Tibial nerve (tissue), 4 donors: ENCODE measurements at regions not wholly inside any gene's neighbourhood (a gene's known extent, or its start where the extent isn't known, plus 50 kb on each side); places are given as distances from the start of the nearest gene placed in this dataset.

Experiments
- DNase-seq, 2 donors: peaks; one replicate each; pipeline ENCODE4 v3.0.0-alpha.2; 2019; ENCODE audit warnings: low spot score in 2 of 2
- H3K27ac ChIP-seq, 4 donors: fragments of 200-600 bp; sonication (generic) in 3 of 4; one replicate each; pipeline ENCODE4 v1.5.1; 2017 to 2019; ENCODE audit warnings: mild to moderate bottlenecking in 1 of 4
- H3K27me3 ChIP-seq, 2 donors: fragments of 200-600 bp; sonication (generic) in 1 of 2; one replicate each; pipeline versions ENCODE4 v1.5.1 to v1.6.0; 2017 to 2019
- H3K36me3 ChIP-seq, 3 donors: fragments of 200-600 bp; sonication (generic); one replicate each; pipeline ENCODE4 v1.5.1; 2018 to 2019
- H3K4me1 ChIP-seq, 4 donors: fragments of 200-600 bp; sonication (generic) in 3 of 4; one replicate each; pipeline ENCODE4 v1.5.1; 2017 to 2019
- H3K4me3 ChIP-seq, 4 donors: fragments of 200-600 bp; sonication (generic) in 3 of 4; one replicate each; pipeline ENCODE4 v1.5.1; 2017 to 2019; ENCODE audit warnings: mild to moderate bottlenecking in 1 of 4, moderate library complexity in 1 of 4
- H3K9me3 ChIP-seq, 4 donors: fragments of 200-600 bp; sonication (generic) in 3 of 4; one replicate each; pipeline ENCODE4 v1.5.1; 2017 to 2019
- EP300 ChIP-seq, 2 donors: sonication (generic); formaldehyde crosslinking; IDR thresholded peaks; one replicate each; pipeline ENCODE4 v1.6.1; 2017; ENCODE audit warnings: antibody characterized with exemption in 2 of 2, mild to moderate bottlenecking in 1 of 2
- POLR2A ChIP-seq, 2 donors: fragments of 450-650 bp; IDR thresholded peaks; one replicate each; pipeline ENCODE4 v1.6.1; 2017; ENCODE audit warnings: antibody characterized with exemption in 2 of 2, mild to moderate bottlenecking in 2 of 2, moderate library complexity in 2 of 2
- WGBS, 2 donors: methylation state at CpG; one replicate each; pipeline ENCODE4 v1.1.5; 2018; 5-methylcytosine and 5-hydroxymethylcytosine counted together
- TF ChIP-seq, protein P1 (sequence below), 5 experiments: fragments of 200-600 bp in 3 of 5; fragments of 450-650 bp in 2 of 5; sonication (generic) in 3 of 5; IDR thresholded peaks; one replicate each; pipeline ENCODE4 v1.5.1; 2016 to 2019; ENCODE audit warnings: antibody characterized with exemption in 5 of 5, mild to moderate bottlenecking in 3 of 5, moderate library complexity in 2 of 5

- H3K27me3 ChIP-seq = no peaks in the 10 kb centered on the region
- H3K9me3 ChIP-seq = no peaks in the 10 kb centered on the region
- H3K36me3 ChIP-seq = no peaks in the 10 kb centered on the region
- TF ChIP-seq POLR2A (IDR thresholded peaks at IDR 0.05) = no peak
- TF ChIP-seq EP300 (IDR thresholded peaks at IDR 0.05) = peak in 1 of 2 donors; percentile 36
- TF ChIP-seq, protein P1, sequence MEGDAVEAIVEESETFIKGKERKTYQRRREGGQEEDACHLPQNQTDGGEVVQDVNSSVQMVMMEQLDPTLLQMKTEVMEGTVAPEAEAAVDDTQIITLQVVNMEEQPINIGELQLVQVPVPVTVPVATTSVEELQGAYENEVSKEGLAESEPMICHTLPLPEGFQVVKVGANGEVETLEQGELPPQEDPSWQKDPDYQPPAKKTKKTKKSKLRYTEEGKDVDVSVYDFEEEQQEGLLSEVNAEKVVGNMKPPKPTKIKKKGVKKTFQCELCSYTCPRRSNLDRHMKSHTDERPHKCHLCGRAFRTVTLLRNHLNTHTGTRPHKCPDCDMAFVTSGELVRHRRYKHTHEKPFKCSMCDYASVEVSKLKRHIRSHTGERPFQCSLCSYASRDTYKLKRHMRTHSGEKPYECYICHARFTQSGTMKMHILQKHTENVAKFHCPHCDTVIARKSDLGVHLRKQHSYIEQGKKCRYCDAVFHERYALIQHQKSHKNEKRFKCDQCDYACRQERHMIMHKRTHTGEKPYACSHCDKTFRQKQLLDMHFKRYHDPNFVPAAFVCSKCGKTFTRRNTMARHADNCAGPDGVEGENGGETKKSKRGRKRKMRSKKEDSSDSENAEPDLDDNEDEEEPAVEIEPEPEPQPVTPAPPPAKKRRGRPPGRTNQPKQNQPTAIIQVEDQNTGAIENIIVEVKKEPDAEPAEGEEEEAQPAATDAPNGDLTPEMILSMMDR (IDR thresholded peaks at IDR 0.05) = no peak
- H3K4me3 ChIP-seq = no peak overlapping the region
- no peak overlapping the region for H3K27ac ChIP-seq
- WGBS, 2 donors = 58 to 62% methylated on average over 4 of the region's 4 CpGs
- peaks cover 0 to 43% (median 12%) of the 10 kb centered on the region in 4 donors for H3K4me1 ChIP-seq
- DNase-seq = peak in 1 of 2 donors; percentile 24
Measured at GRCh38 chr15:62483814-62484213, 318.7 kb upstream of the C2CD4B start.

GRCh38 chr15:62485170-62485720 lies 320.2 kb upstream of the C2CD4B start:
- no peaks in the 10 kb centered on the region for H3K36me3 ChIP-seq
- TF ChIP-seq, protein P1 (IDR thresholded peaks at IDR 0.05) = no peak
- TF ChIP-seq POLR2A (IDR thresholded peaks at IDR 0.05) (no peak), EP300 (IDR thresholded peaks at IDR 0.05) (no peak)

GRCh38 chr15:62486041-62486440 lies 321.0 kb upstream of the C2CD4B start:
- Histone ChIP-seq H3K4me3 (no peak overlapping the region), H3K36me3 (no peaks in the 10 kb centered on the region), H3K4me1 (peaks cover 0 to 45% (median 12%) of the 10 kb centered on the region in 4 donors), H3K9me3 (no peaks in the 10 kb centered on the region), H3K27me3 (no peaks in the 10 kb centered on the region), H3K27ac (no peak overlapping the region)
- WGBS, 2 donors = 60 to 68% methylated on average over 1 of the region's 1 CpG
- DNase-seq = no peak
- TF ChIP-seq, protein P1 (IDR thresholded peaks at IDR 0.05) = no peak
- TF ChIP-seq POLR2A (IDR thresholded peaks at IDR 0.05) (no peak), EP300 (IDR thresholded peaks at IDR 0.05) (no peak)

More at GRCh38 chr15:62485170-62485720, 320.2 kb upstream of the C2CD4B start:
- Histone ChIP-seq H3K27ac (no peak overlapping the region), H3K9me3 (no peaks in the 10 kb centered on the region), H3K4me3 (no peak overlapping the region), H3K4me1 (peaks cover 0 to 45% (median 12%) of the 10 kb centered on the region in 4 donors), H3K27me3 (no peaks in the 10 kb centered on the region)
- WGBS, 2 donors = 81 to 89% methylated on average over 6 of the region's 6 CpGs
- DNase-seq = no peak

GRCh38 chr15:62488387-62488786 lies 323.3 kb upstream of the C2CD4B start:
- Histone ChIP-seq H3K27ac (no peak overlapping the region), H3K9me3 (no peaks in the 10 kb centered on the region), H3K4me1 (peaks cover 0 to 37% (median 9%) of the 10 kb centered on the region in 4 donors), H3K36me3 (no peaks in the 10 kb centered on the region), H3K27me3 (no peaks in the 10 kb centered on the region), H3K4me3 (no peak overlapping the region)
- 39 to 56% methylated on average over 1 of the region's 1 CpG for WGBS, 2 donors
- DNase-seq = no peak
- no peak for TF ChIP-seq EP300 (IDR thresholded peaks at IDR 0.05)
- no peak for TF ChIP-seq POLR2A (IDR thresholded peaks at IDR 0.05)
- TF ChIP-seq, protein P1 (IDR thresholded peaks at IDR 0.05) = no peak

DNA sequence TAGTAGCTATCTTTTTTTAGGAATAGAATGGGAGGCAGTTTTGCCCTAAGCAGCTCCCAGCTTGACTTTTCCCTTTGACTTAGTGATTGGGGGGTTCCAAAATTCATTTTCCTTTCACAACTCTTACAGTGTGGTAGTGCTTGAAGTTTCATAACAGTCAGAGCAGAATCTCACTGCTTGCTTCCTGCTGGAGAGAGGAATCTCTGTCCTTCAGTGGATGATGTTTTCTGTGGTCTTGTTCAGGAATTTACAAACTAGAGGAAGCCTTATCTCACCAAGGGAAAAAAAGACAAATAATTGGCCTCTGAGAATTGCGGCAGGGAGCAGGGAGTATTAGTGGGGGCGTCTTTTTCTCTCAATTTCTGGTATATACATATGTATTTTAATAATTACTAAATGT lies 326.6 kb upstream of the C2CD4B start:
- Histone ChIP-seq H3K27me3 (no peaks in the 10 kb centered on the region), H3K9me3 (no peaks in the 10 kb centered on the region), H3K4me1 (peaks cover 0 to 42% (median 3%) of the 10 kb centered on the region in 4 donors), H3K36me3 (no peaks in the 10 kb centered on the region), H3K27ac (no peak overlapping the region), H3K4me3 (no peak overlapping the region)
- WGBS, 2 donors = 61 to 74% methylated on average over 2 of the region's 2 CpGs
- TF ChIP-seq EP300 (IDR thresholded peaks at IDR 0.05) (no peak), POLR2A (IDR thresholded peaks at IDR 0.05) (no peak)
- TF ChIP-seq, protein P1 (IDR thresholded peaks at IDR 0.05) = no peak
- DNase-seq = no peak
